ENCODE measurements at regions not wholly inside any gene's neighbourhood (a gene's known extent, or its start where the extent isn't known, plus 50 kb on each side); places are given as distances from the start of the nearest gene placed in this dataset.

- no peak for TF ChIP-seq RAD21 (IDR thresholded peaks at IDR 0.05; ENCODE audit: low read depth)
- no peak for TF ChIP-seq TAF1 (IDR thresholded peaks at IDR 0.05; ENCODE audit: low read depth)
- TF ChIP-seq REST (IDR thresholded peaks at IDR 0.05; ENCODE audit: low read depth), result no peak
- TF ChIP-seq NFIC (IDR thresholded peaks at IDR 0.05), result no peak
- no peak for TF ChIP-seq MAX (IDR thresholded peaks at IDR 0.05)
- no peak for TF ChIP-seq CREB1 (IDR thresholded peaks at IDR 0.05; ENCODE audit: low read depth)
- no peak for TF ChIP-seq EP300 (IDR thresholded peaks at IDR 0.05; ENCODE audit: borderline replicate concordance)
- no peak for TF ChIP-seq USF1 (IDR thresholded peaks at IDR 0.05)
- TF ChIP-seq TCF12 (IDR thresholded peaks at IDR 0.05; ENCODE audit: low read depth), result no peak
- TF ChIP-seq TEAD4 (IDR thresholded peaks at IDR 0.05), result no peak
- no peak for TF ChIP-seq YY1 (IDR thresholded peaks at IDR 0.05; ENCODE audit: low read depth)
- TF ChIP-seq CEBPB (IDR thresholded peaks at IDR 0.05), result no peak
- TF ChIP-seq EGR1 (IDR thresholded peaks at IDR 0.05), result no peak
- no peak for TF ChIP-seq FOXM1 (IDR thresholded peaks at IDR 0.05; ENCODE audit: borderline replicate concordance, low read depth)
Observed at GRCh38 chr6:8780653-8781052, 345.3 kb upstream of the SLC35B3 start.

Measured in Ishikawa (cell line).